ENCODE measurements at regions not wholly inside any gene's neighbourhood (a gene's known extent, or its start where the extent isn't known, plus 50 kb on each side); places are given as distances from the start of the nearest gene placed in this dataset.

- no peak for TF ChIP-seq EZH2 (IDR thresholded peaks at IDR 0.05; ENCODE audit: low read length, unreplicated experiment)
- TF ChIP-seq CTCF (conservative IDR thresholded peaks at IDR 0.05; ENCODE audit: low read depth, low read length): no peak
Measured at GRCh38 chr13:22144806-22145205, 473.9 kb downstream of the FGF9 start.
